ENCODE measurements at regions not wholly inside any gene's neighbourhood (a gene's known extent, or its start where the extent isn't known, plus 50 kb on each side); places are given as distances from the start of the nearest gene placed in this dataset.

GRCh38 chr7:110257673-110258072 lies 833.3 kb upstream of the LRRN3 start:
- ATAC-seq: no peak
- no peak for TF ChIP-seq OSR1 (CRISPR knock-in tag; IDR thresholded peaks at IDR 0.05)
- no peak for TF ChIP-seq BACH2 (CRISPR knock-in tag; IDR thresholded peaks at IDR 0.05; ENCODE audit: borderline replicate concordance)
- no peak for TF ChIP-seq SNAI2 (CRISPR knock-in tag; IDR thresholded peaks at IDR 0.05)
- TF ChIP-seq ZC3H10 (CRISPR knock-in tag; IDR thresholded peaks at IDR 0.05): no peak
- TF ChIP-seq ESRRG (CRISPR knock-in tag; IDR thresholded peaks at IDR 0.05): no peak
- TF ChIP-seq TOX (CRISPR knock-in tag; IDR thresholded peaks at IDR 0.05; ENCODE audit: borderline replicate concordance): no peak
- TF ChIP-seq CSDC2 (CRISPR knock-in tag; IDR thresholded peaks at IDR 0.05): no peak

- ATAC-seq: no peak
- no peak for TF ChIP-seq ZFP30 (CRISPR knock-in tag; IDR thresholded peaks at IDR 0.05)
- no peak for TF ChIP-seq PPARA (CRISPR knock-in tag; IDR thresholded peaks at IDR 0.05; ENCODE audit: borderline replicate concordance)
- no peak for TF ChIP-seq CREB5 (CRISPR knock-in tag; IDR thresholded peaks at IDR 0.05; ENCODE audit: low read depth)
- no peak for TF ChIP-seq ZC3H10 (CRISPR knock-in tag; IDR thresholded peaks at IDR 0.05)
- TF ChIP-seq GLIS3 (CRISPR knock-in tag; IDR thresholded peaks at IDR 0.05): no peak
- TF ChIP-seq BACH2 (CRISPR knock-in tag; IDR thresholded peaks at IDR 0.05; ENCODE audit: borderline replicate concordance): no peak
- TF ChIP-seq ZNF70 (CRISPR knock-in tag; IDR thresholded peaks at IDR 0.05): no peak
- TF ChIP-seq TCF4 (CRISPR knock-in tag; IDR thresholded peaks at IDR 0.05; ENCODE audit: borderline replicate concordance): no peak
- no peak for TF ChIP-seq POU6F1 (CRISPR knock-in tag; IDR thresholded peaks at IDR 0.05; ENCODE audit: borderline replicate concordance, low read depth)
- no peak for TF ChIP-seq ARNTL (CRISPR knock-in tag; IDR thresholded peaks at IDR 0.05; ENCODE audit: borderline replicate concordance, low read depth)
- TF ChIP-seq OSR1 (CRISPR knock-in tag; IDR thresholded peaks at IDR 0.05): no peak
- TF ChIP-seq SNAI2 (CRISPR knock-in tag; IDR thresholded peaks at IDR 0.05): no peak
- no peak for TF ChIP-seq ISL1 (CRISPR knock-in tag; IDR thresholded peaks at IDR 0.05)
- no peak for TF ChIP-seq RARB (CRISPR knock-in tag; IDR thresholded peaks at IDR 0.05)
These were observed 828.7 kb upstream of the LRRN3 start for GRCh38 chr7:110262251-110262650.

- ATAC-seq: no peak
- no peak for TF ChIP-seq ZFP3 (CRISPR knock-in tag; IDR thresholded peaks at IDR 0.05)
- TF ChIP-seq ARNTL (CRISPR knock-in tag; IDR thresholded peaks at IDR 0.05; ENCODE audit: borderline replicate concordance, low read depth): no peak
- TF ChIP-seq CSRNP3 (CRISPR knock-in tag; IDR thresholded peaks at IDR 0.05): no peak
- TF ChIP-seq ZNF70 (CRISPR knock-in tag; IDR thresholded peaks at IDR 0.05): no peak
These were observed 826.6 kb upstream of the LRRN3 start for GRCh38 chr7:110264288-110264687.

GRCh38 chr7:110281362-110281761 lies 809.6 kb upstream of the LRRN3 start:
- no peak for TF ChIP-seq BACH2 (CRISPR knock-in tag; IDR thresholded peaks at IDR 0.05; ENCODE audit: borderline replicate concordance)
- TF ChIP-seq CSRNP3 (CRISPR knock-in tag; IDR thresholded peaks at IDR 0.05): no peak
- no peak for TF ChIP-seq TCF4 (CRISPR knock-in tag; IDR thresholded peaks at IDR 0.05; ENCODE audit: borderline replicate concordance)
- no peak for TF ChIP-seq GLIS3 (CRISPR knock-in tag; IDR thresholded peaks at IDR 0.05)
- no peak for TF ChIP-seq PPARA (CRISPR knock-in tag; IDR thresholded peaks at IDR 0.05; ENCODE audit: borderline replicate concordance)
- no peak for TF ChIP-seq PATZ1 (CRISPR knock-in tag; IDR thresholded peaks at IDR 0.05; ENCODE audit: borderline replicate concordance)

More at GRCh38 chr7:110281362-110281761, 809.6 kb upstream of the LRRN3 start:
- ATAC-seq: no peak

All from SK-N-SH treated with all-trans-retinoic acid at 6 μM for 48 hours (cell line).